WERI-Rb-1 (cell line): ENCODE measurements at regions not wholly inside any gene's neighbourhood (a gene's known extent, or its start where the extent isn't known, plus 50 kb on each side); places are given as distances from the start of the nearest gene placed in this dataset.

Source experiments
- DNase-seq: peaks from one replicate; pipeline ENCODE4 v3.0.0-alpha.2; 2020
- H3K27ac ChIP-seq: fragments of 250-450 bp; sonication (Bioruptor Pico); 2 replicates; pipeline ENCODE4 v1.5.1; 2020; ENCODE audit warnings: mild to moderate bottlenecking, moderate library complexity
- H3K27me3 ChIP-seq: fragments of 250-450 bp; sonication (Bioruptor Pico); 2 replicates; pipeline ENCODE4 v1.5.1; 2021; ENCODE audit warnings: mild to moderate bottlenecking, low read depth, moderate library complexity; ENCODE audit not compliant: insufficient read depth, severe bottlenecking
- H3K36me3 ChIP-seq: fragments of 250-450 bp; sonication (Bioruptor Pico); 2 replicates; pipeline ENCODE4 v1.5.1; 2020; ENCODE audit warnings: mild to moderate bottlenecking, moderate library complexity
- H3K4me3 ChIP-seq: 2 replicates; pipeline ENCODE4 v1.5.1; 2011; ENCODE audit warnings: low read depth, mild to moderate bottlenecking, control low read depth, low read length
- H3K9me3 ChIP-seq: fragments of 250-450 bp; sonication (Bioruptor Pico); 2 replicates; pipeline ENCODE4 v1.5.1; 2021; ENCODE audit warnings: mild to moderate bottlenecking, moderate library complexity; ENCODE audit not compliant: severe bottlenecking
- TF ChIP-seq, protein P1 (sequence below): IDR thresholded peaks from 2 replicates; pipeline ENCODE4 v1.5.1; 2011; ENCODE audit warnings: low read depth, mild to moderate bottlenecking, control low read depth, inconsistent platforms, low read length

DNA sequence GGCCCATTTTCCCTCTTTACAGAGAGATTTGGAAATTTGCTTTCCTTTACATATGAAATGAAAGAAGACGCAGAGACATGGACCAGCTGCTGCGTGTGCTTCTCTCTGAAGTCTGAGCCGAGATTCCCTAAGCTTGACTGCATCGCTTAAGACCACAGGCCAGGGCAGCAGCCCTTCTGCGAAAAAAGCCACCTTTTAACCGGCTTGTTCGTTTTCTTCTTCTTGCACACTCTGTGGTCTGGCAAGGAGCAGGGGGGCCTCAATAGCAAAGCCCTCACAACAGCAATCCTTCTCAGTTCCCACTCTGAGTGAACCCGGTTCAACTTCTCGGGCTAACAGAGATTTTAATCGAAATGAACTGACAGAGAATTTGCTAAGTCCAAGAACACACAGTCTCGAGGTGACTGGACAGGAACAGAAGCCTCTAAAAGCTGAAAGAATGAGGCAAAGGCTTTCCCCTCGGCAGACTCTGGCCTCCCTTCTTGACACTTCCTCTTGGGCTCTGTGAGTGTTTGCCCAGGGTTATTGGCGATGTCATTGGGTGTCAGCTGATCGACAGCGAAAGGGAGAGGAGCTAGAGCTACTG is 512.9 kb upstream of the KLF4 start:
- DNase-seq, result no peak
- Histone ChIP-seq H3K9me3 (no peaks in the 10 kb centered on the region), H3K27ac (no peak overlapping the region), H3K27me3 (peaks cover 4% of the 10 kb centered on the region), H3K4me3 (no peak overlapping the region), H3K36me3 (no peaks in the 10 kb centered on the region)
- TF ChIP-seq, protein P1, sequence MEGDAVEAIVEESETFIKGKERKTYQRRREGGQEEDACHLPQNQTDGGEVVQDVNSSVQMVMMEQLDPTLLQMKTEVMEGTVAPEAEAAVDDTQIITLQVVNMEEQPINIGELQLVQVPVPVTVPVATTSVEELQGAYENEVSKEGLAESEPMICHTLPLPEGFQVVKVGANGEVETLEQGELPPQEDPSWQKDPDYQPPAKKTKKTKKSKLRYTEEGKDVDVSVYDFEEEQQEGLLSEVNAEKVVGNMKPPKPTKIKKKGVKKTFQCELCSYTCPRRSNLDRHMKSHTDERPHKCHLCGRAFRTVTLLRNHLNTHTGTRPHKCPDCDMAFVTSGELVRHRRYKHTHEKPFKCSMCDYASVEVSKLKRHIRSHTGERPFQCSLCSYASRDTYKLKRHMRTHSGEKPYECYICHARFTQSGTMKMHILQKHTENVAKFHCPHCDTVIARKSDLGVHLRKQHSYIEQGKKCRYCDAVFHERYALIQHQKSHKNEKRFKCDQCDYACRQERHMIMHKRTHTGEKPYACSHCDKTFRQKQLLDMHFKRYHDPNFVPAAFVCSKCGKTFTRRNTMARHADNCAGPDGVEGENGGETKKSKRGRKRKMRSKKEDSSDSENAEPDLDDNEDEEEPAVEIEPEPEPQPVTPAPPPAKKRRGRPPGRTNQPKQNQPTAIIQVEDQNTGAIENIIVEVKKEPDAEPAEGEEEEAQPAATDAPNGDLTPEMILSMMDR, result no peak

DNA sequence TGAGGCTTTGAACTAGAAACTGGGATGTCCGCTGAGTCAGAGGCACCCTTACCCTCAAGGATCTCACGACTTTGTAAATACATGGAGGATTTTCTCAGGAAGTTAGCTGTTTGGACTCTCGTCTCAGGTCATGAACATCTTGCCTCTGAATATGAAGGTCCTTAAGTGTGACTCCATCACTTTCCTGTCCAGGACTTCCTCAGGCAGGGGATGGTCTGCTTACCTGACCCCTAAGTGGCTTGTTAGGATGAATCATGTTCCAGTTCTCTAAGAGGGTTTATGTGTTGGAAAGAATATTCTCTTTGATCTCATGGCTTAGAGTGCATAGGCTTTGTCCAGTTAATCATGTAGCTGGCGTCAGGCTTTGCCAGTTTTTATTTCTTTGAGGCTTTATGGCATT is 511.7 kb upstream of the KLF4 start:
- TF ChIP-seq, protein P1, result no peak
- no peaks in the 10 kb centered on the region for H3K36me3 ChIP-seq
- no peak overlapping the region for H3K4me3 ChIP-seq
- DNase-seq, result no peak
- H3K27ac ChIP-seq, result no peak overlapping the region
- H3K9me3 ChIP-seq, result no peaks in the 10 kb centered on the region
- H3K27me3 ChIP-seq, result peaks cover 4% of the 10 kb centered on the region

DNA sequence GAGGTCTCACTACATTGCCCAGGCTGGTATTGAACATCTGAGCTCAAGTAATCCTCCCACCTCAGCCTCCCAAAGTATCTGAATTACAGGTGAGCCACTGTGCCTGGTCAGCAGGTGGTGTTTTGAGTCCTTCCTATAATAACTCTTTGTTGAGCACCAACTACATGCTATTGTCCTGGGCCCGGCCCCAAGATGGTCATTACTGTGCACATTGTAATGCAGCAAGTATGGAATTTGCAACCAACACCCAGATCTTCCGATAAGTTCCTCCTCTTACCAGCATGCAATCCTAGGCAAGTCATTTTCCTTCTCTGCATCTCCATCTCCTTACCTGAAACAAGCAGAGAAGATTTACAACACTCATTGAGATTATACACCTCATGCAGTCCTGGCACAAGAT is 510.3 kb upstream of the KLF4 start:
- Histone ChIP-seq H3K27me3 (peaks cover 4% of the 10 kb centered on the region), H3K4me3 (no peak overlapping the region), H3K9me3 (no peaks in the 10 kb centered on the region), H3K27ac (no peak overlapping the region), H3K36me3 (no peaks in the 10 kb centered on the region)
- TF ChIP-seq, protein P1, result no peak
- no peak for DNase-seq

DNA sequence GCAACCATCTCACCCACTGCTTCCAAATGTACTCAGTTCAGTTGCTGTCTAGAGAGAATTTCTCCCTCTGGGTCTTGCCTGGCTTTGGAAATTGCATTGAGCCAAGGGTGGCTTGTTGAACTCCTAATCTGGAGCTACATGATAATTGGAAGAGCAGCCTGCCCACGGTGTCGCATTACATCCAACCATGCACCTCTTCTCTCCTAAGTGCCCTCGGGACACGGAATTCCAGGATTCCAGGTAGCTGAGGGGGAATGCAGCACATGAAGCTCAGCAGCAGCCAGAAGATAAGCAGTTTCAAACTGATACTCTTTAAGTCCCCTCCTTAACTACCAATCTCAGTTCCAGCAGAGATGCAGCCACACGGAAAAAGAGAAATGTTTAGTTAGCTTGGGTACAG is 509.4 kb upstream of the KLF4 start:
- TF ChIP-seq, protein P1, result no peak
- H3K27ac ChIP-seq, result no peak overlapping the region

DNA sequence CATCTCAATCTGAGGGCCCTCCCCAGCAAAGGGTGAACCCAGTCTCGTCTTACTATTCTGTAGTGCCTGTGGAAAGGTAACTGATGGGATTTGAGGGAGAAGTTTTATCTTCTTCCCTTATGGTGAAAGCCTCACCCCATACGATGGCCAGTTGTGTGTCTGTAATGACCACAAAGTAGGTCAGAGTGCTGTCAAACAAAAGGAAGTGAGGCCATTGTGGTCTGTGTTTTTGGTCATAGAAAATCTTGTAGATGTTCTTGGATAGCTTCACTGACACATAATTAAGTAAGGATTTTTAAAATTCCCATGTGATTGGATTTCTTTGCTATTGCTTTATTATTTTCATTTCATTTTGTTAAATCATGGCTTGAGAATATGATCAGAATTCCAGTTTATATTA is 505.1 kb upstream of the KLF4 start:
- H3K4me3 ChIP-seq, result no peak overlapping the region
- no peak overlapping the region for H3K27ac ChIP-seq
- H3K9me3 ChIP-seq, result no peaks in the 10 kb centered on the region
- TF ChIP-seq, protein P1, result no peak
- no peaks in the 10 kb centered on the region for H3K27me3 ChIP-seq
- DNase-seq, result no peak
- H3K36me3 ChIP-seq, result no peaks in the 10 kb centered on the region

More for the DNA sequence above, 509.4 kb upstream of the KLF4 start:
- H3K4me3 ChIP-seq, result no peak overlapping the region
- DNase-seq, result no peak
- H3K27me3 ChIP-seq, result peaks cover 4% of the 10 kb centered on the region
- no peaks in the 10 kb centered on the region for H3K36me3 ChIP-seq
- no peaks in the 10 kb centered on the region for H3K9me3 ChIP-seq

DNA sequence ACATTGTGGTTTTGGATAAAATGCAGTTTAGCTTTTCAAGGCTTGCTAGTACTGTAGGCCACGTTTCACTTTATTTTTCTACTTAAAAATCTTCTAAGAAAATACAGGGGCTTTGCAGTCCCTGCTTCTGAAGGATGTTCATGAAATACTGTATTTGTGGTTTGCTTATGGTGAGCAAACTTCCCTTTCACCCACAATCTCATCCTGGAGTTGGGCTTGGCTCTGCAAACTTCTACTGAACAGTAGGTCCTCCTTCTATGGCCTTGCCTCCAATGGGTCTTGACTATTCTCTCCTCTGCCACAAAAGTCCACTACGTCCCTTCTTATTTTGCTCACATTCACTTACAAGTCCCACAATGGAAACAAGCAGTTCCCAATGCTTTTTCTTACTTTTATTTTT is 502.7 kb upstream of the KLF4 start:
- H3K9me3 ChIP-seq, result no peaks in the 10 kb centered on the region
- H3K27ac ChIP-seq, result no peak overlapping the region
- H3K4me3 ChIP-seq, result no peak overlapping the region
- TF ChIP-seq, protein P1, result no peak
- H3K27me3 ChIP-seq, result no peaks in the 10 kb centered on the region
- H3K36me3 ChIP-seq, result no peaks in the 10 kb centered on the region
- no peak for DNase-seq
